Epithelial cell of proximal tubule (primary cell): ENCODE measurements at regions not wholly inside any gene's neighbourhood (a gene's known extent, or its start where the extent isn't known, plus 50 kb on each side); places are given as distances from the start of the nearest gene placed in this dataset.

Experiments
- DNase-seq: peaks from one replicate; pipeline ENCODE4 v3.0.0-alpha.2; 2011; ENCODE audit warnings: low read depth
- H3K4me3 ChIP-seq: 2 replicates; pipeline ENCODE4 v1.5.1; 2011; ENCODE audit warnings: low read depth, mild to moderate bottlenecking, low read length
- CTCF ChIP-seq: conservative IDR thresholded peaks from 2 replicates; pipeline ENCODE4 v1.5.1; 2012; ENCODE audit warnings: low read depth, mild to moderate bottlenecking, low read length

GRCh38 chr5:86038566-86038965 lies 579.2 kb upstream of the COX7C start:
- no peak overlapping the region for H3K4me3 ChIP-seq
- TF ChIP-seq CTCF: no peak
- DNase-seq: no peak

GRCh38 chr5:86039351-86039750 lies 578.4 kb upstream of the COX7C start:
- DNase-seq: no peak
- no peak overlapping the region for H3K4me3 ChIP-seq
- TF ChIP-seq CTCF: no peak

- TF ChIP-seq CTCF: no peak
- no peak for DNase-seq
- H3K4me3 ChIP-seq: no peak overlapping the region
Measured at GRCh38 chr5:86070719-86071118, 547.0 kb upstream of the COX7C start.

GRCh38 chr5:86074297-86074696 lies 543.4 kb upstream of the COX7C start:
- no peak for DNase-seq
- no peak overlapping the region for H3K4me3 ChIP-seq
- no peak for TF ChIP-seq CTCF

GRCh38 chr5:86075139-86075538 lies 542.6 kb upstream of the COX7C start:
- no peak overlapping the region for H3K4me3 ChIP-seq
- DNase-seq: no peak
- no peak for TF ChIP-seq CTCF

- DNase-seq: no peak
- TF ChIP-seq CTCF: no peak
- no peak overlapping the region for H3K4me3 ChIP-seq
Measured at GRCh38 chr5:86095092-86095491, 522.6 kb upstream of the COX7C start.

- TF ChIP-seq CTCF: no peak
Measured at GRCh38 chr5:86101966-86102365, 515.8 kb upstream of the COX7C start.

More at GRCh38 chr5:86101966-86102365, 515.8 kb upstream of the COX7C start:
- H3K4me3 ChIP-seq: no peak overlapping the region
- no peak for DNase-seq
